Non-pigmented ciliary epithelial cell (primary cell): ENCODE measurements at regions not wholly inside any gene's neighbourhood (a gene's known extent, or its start where the extent isn't known, plus 50 kb on each side); places are given as distances from the start of the nearest gene placed in this dataset.

Experiments
- DNase-seq: peaks from one replicate; pipeline ENCODE4 v3.0.0-alpha.2; 2010; ENCODE audit warnings: low read depth

- DNase-seq, result no peak
Measured at GRCh38 chr2:16900405-16901025, 234.9 kb upstream of the CYRIA start.

- no peak for DNase-seq
Measured at GRCh38 chr2:16899958-16900357, 234.3 kb upstream of the CYRIA start.

- no peak for DNase-seq
Measured at GRCh38 chr2:16890081-16890480, 224.4 kb upstream of the CYRIA start.

- no peak for DNase-seq
Measured at GRCh38 chr2:16885027-16885426, 219.4 kb upstream of the CYRIA start.

- DNase-seq, result no peak
Measured at GRCh38 chr2:16882706-16883105, 217.1 kb upstream of the CYRIA start.

GRCh38 chr2:16881122-16881521 is 215.5 kb upstream of the CYRIA start:
- no peak for DNase-seq

- no peak for DNase-seq
Measured at GRCh38 chr2:16871411-16871810, 205.8 kb upstream of the CYRIA start.

GRCh38 chr2:16870491-16871076 is 204.9 kb upstream of the CYRIA start:
- no peak for DNase-seq

- DNase-seq, result no peak
Measured at GRCh38 chr2:16869711-16870110, 204.1 kb upstream of the CYRIA start.

GRCh38 chr2:16862471-16862870 is 196.8 kb upstream of the CYRIA start:
- no peak for DNase-seq

- DNase-seq, result peak; percentile 17
Measured at GRCh38 chr2:16861530-16861929, 195.9 kb upstream of the CYRIA start.

GRCh38 chr2:16861111-16861510 is 195.5 kb upstream of the CYRIA start:
- no peak for DNase-seq

- DNase-seq, result no peak
Measured at GRCh38 chr2:16860627-16861026, 195.0 kb upstream of the CYRIA start.

- DNase-seq, result no peak
Measured at GRCh38 chr2:16855183-16855582, 189.5 kb upstream of the CYRIA start.

- no peak for DNase-seq
Measured at GRCh38 chr2:16853088-16853487, 187.5 kb upstream of the CYRIA start.

- DNase-seq, result peak; percentile 27
Measured at GRCh38 chr2:16852651-16853050, 187.0 kb upstream of the CYRIA start.

- DNase-seq, result no peak
Measured at GRCh38 chr2:16851126-16851525, 185.5 kb upstream of the CYRIA start.

GRCh38 chr2:16840496-16841172 is 175.0 kb upstream of the CYRIA start:
- no peak for DNase-seq

GRCh38 chr2:16832910-16833309 is 167.3 kb upstream of the CYRIA start:
- DNase-seq, result no peak

GRCh38 chr2:16828828-16829160 is 163.2 kb upstream of the CYRIA start:
- DNase-seq, result no peak

- DNase-seq, result no peak
Measured at GRCh38 chr2:16828044-16828827, 162.6 kb upstream of the CYRIA start.

- DNase-seq, result no peak
Measured at GRCh38 chr2:16824472-16824871, 158.8 kb upstream of the CYRIA start.

GRCh38 chr2:16821692-16822091 is 156.1 kb upstream of the CYRIA start:
- DNase-seq, result peak; percentile 3
